ENCODE measurements at regions not wholly inside any gene's neighbourhood (a gene's known extent, or its start where the extent isn't known, plus 50 kb on each side); places are given as distances from the start of the nearest gene placed in this dataset.

DNA sequence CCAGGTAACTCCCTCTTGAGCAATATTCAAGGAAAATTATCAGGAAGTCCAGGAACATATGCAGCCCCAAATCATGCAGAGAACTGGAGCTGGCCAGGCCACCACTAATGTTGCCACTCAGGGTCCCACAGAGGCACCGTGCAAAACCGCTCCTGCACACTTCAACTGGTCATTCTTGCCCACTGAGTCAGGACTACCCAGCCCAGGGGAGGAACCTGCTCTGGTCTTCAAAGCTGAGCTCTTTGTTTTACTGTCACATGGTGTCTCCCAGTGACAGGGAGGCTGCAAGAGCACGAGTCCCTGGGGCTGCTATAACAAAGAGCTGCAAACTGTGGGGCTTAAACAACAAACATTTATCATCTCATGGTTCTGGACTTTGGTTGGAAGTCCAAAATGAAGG, 336.0 kb upstream of the PRDM1 start (continued):
- TF ChIP-seq, protein P1, sequence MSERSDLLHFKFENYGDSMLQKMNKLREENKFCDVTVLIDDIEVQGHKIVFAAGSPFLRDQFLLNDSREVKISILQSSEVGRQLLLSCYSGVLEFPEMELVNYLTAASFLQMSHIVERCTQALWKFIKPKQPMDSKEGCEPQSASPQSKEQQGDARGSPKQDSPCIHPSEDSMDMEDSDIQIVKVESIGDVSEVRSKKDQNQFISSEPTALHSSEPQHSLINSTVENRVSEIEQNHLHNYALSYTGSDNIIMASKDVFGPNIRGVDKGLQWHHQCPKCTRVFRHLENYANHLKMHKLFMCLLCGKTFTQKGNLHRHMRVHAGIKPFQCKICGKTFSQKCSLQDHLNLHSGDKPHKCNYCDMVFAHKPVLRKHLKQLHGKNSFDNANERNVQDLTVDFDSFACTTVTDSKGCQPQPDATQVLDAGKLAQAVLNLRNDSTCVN (tag by site-specific recombination; optimal IDR thresholded peaks at IDR 0.05) = no peak
- TF ChIP-seq, protein P2, sequence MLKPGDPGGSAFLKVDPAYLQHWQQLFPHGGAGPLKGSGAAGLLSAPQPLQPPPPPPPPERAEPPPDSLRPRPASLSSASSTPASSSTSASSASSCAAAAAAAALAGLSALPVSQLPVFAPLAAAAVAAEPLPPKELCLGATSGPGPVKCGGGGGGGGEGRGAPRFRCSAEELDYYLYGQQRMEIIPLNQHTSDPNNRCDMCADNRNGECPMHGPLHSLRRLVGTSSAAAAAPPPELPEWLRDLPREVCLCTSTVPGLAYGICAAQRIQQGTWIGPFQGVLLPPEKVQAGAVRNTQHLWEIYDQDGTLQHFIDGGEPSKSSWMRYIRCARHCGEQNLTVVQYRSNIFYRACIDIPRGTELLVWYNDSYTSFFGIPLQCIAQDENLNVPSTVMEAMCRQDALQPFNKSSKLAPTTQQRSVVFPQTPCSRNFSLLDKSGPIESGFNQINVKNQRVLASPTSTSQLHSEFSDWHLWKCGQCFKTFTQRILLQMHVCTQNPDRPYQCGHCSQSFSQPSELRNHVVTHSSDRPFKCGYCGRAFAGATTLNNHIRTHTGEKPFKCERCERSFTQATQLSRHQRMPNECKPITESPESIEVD (tag by site-specific recombination; IDR thresholded peaks at IDR 0.05) = no peak

DNA sequence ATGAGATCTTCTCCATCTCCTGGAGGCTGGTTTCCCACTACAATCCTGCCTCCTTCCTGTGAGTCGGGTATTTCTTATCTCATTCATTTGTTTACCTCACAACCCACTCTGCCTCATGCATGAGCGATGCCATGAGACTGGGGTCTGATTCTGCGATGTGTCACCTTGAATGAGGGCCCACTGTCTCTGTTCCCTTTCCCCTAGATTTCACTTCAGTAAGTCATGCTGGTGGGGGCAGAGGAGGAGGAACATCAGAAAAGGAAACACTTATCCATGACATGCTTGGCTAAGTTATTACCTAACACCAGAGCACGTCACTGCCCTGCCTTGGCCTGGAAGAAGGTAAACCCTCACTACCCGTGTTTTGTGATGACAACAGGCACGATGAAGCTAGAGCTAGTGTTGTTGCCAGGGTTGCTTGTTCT, 337.4 kb upstream of the PRDM1 start:
- no peaks in the 10 kb centered on the region for H3K36me3 ChIP-seq (ENCODE audit: control insufficient read depth in 2 of 2, insufficient read depth in 1 of 2, low read length in 2 of 2)
- no peaks in the 10 kb centered on the region for H3K9me3 ChIP-seq (ENCODE audit: control insufficient read depth, insufficient read depth, low read depth, low read length)
- POLR2A ChIA-PET = no interaction called here
- TF ChIP-seq KLF8 (tag by site-specific recombination; IDR thresholded peaks at IDR 0.05) = no peak
- TF ChIP-seq, protein P3, sequence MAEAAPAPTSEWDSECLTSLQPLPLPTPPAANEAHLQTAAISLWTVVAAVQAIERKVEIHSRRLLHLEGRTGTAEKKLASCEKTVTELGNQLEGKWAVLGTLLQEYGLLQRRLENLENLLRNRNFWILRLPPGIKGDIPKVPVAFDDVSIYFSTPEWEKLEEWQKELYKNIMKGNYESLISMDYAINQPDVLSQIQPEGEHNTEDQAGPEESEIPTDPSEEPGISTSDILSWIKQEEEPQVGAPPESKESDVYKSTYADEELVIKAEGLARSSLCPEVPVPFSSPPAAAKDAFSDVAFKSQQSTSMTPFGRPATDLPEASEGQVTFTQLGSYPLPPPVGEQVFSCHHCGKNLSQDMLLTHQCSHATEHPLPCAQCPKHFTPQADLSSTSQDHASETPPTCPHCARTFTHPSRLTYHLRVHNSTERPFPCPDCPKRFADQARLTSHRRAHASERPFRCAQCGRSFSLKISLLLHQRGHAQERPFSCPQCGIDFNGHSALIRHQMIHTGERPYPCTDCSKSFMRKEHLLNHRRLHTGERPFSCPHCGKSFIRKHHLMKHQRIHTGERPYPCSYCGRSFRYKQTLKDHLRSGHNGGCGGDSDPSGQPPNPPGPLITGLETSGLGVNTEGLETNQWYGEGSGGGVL (tag by site-specific recombination; IDR thresholded peaks at IDR 0.05) = no peak
- TF ChIP-seq SP2 (tag by site-specific recombination; IDR thresholded peaks at IDR 0.05) = no peak
- TF ChIP-seq SP7 (tag by site-specific recombination; IDR thresholded peaks at IDR 0.05) = no peak
- no peak for TF ChIP-seq ZNF146 (tag by site-specific recombination; IDR thresholded peaks at IDR 0.05)
- no peak for TF ChIP-seq ZSCAN30 (tag by site-specific recombination; IDR thresholded peaks at IDR 0.05)
- no peak for TF ChIP-seq ZNF548 (tag by site-specific recombination; IDR thresholded peaks at IDR 0.05)
- no peak for TF ChIP-seq SALL2 (tag by site-specific recombination; IDR thresholded peaks at IDR 0.05; ENCODE audit: borderline replicate concordance)
- 0 out of 2 replicates have a peak, but pooled peaks have one; percentile 23 for TF ChIP-seq ZFHX2 (tag by site-specific recombination; conservative IDR thresholded peaks at IDR 0.05)
- no peak overlapping the region for H3K27ac ChIP-seq (ENCODE audit: extremely low read depth, low read depth, low read length)
- CTCF ChIA-PET = interaction anchor here (0.6 kb wide), 2 partner anchors 15 to 194 kb away, joined by 3 read pairs; no protein-coding TSS in a partner anchor
- H3K4me3 ChIP-seq (ENCODE audit: low read depth, low read length) = no peak overlapping the region
- H3K4me1 ChIP-seq (ENCODE audit: control insufficient read depth, insufficient read depth, low read length) = no peaks in the 10 kb centered on the region

DNA sequence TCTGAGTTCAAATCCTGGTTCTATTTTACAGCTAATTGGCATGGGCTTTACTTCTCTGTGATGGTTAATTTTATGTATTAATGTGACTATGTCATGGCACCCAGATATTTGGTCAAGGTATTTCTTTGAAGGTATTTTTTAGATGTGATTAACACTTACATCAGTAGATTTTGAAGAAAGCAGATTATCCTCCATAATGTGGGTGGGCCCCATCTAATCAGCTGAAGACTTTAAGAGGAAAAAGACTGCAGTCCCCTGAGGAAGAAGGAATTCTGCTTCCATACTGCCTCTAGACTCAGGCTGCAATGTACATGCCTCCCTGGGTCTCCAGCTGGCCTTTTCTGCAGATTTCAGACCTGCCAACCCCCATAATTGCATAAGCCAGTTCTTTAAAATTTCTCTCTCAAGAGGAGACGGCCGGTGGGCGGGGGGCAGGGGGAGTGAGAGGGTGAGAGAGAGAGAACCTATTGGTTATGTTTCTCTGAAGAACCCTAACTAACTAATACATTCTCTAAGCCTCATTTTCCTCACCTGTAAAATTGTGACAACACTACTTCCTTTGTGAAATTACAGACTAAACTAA, 338.2 kb upstream of the PRDM1 start:
- Histone ChIP-seq H3K4me1 (ENCODE audit: control insufficient read depth, insufficient read depth, low read length) (no peaks in the 10 kb centered on the region), H3K9me3 (ENCODE audit: control insufficient read depth, insufficient read depth, low read depth, low read length) (no peaks in the 10 kb centered on the region), H3K36me3 (ENCODE audit: control insufficient read depth in 2 of 2, insufficient read depth in 1 of 2, low read length in 2 of 2) (no peaks in the 10 kb centered on the region), H3K4me3 (ENCODE audit: low read depth, low read length) (no peak overlapping the region), H3K27ac (ENCODE audit: extremely low read depth, low read depth, low read length) (no peak overlapping the region)
- TF ChIP-seq KLF7 (tag by site-specific recombination; IDR thresholded peaks at IDR 0.05; ENCODE audit: borderline replicate concordance) (no peak), ZNF830 (tag by site-specific recombination; IDR thresholded peaks at IDR 0.05; ENCODE audit: low read depth) (no peak), ZNF10 (tag by site-specific recombination; IDR thresholded peaks at IDR 0.05) (peak; percentile 87)
- ChIA-PET POLR2A (no interaction called here), CTCF (interaction anchor here (0.6 kb wide), 1 partner anchor 14 kb away, joined by 3 read pairs; no protein-coding TSS in a partner anchor)

DNA sequence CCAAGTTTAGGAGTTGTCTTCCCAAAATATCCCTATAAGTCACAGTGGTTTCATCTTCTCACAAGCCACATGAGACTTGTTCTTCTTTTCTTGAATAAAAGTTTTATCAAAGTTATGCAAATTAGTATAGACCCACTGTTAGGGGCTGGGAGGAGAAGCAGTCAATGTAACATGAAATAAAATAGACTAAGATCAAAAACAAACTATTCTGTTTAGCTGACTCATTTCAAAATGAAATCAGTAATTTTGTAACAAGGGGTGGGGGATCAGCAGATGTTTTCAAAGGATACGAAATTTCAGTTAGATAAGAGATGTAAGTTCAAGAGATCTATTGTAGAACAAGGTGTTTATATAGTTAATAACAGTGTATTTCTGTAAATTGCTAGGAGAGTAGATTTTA, 339.6 kb upstream of the PRDM1 start:
- Histone ChIP-seq H3K36me3 (ENCODE audit: control insufficient read depth in 2 of 2, insufficient read depth in 1 of 2, low read length in 2 of 2) (no peaks in the 10 kb centered on the region), H3K9me3 (ENCODE audit: control insufficient read depth, insufficient read depth, low read depth, low read length) (no peaks in the 10 kb centered on the region), H3K27ac (ENCODE audit: extremely low read depth, low read depth, low read length) (no peak overlapping the region), H3K4me1 (ENCODE audit: control insufficient read depth, insufficient read depth, low read length) (no peaks in the 10 kb centered on the region), H3K4me3 (ENCODE audit: low read depth, low read length) (no peak overlapping the region)
- CTCF ChIA-PET = interaction anchor here (0.7 kb wide), 1 partner anchor 577 kb away, joined by 5 read pairs; no protein-coding TSS in a partner anchor
- POLR2A ChIA-PET = no interaction called here
- TF ChIP-seq, protein P4, sequence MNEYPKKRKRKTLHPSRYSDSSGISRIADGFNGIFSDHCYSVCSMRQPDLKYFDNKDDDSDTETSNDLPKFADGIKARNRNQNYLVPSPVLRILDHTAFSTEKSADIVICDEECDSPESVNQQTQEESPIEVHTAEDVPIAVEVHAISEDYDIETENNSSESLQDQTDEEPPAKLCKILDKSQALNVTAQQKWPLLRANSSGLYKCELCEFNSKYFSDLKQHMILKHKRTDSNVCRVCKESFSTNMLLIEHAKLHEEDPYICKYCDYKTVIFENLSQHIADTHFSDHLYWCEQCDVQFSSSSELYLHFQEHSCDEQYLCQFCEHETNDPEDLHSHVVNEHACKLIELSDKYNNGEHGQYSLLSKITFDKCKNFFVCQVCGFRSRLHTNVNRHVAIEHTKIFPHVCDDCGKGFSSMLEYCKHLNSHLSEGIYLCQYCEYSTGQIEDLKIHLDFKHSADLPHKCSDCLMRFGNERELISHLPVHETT (tag by site-specific recombination; IDR thresholded peaks at IDR 0.05) = no peak
- TF ChIP-seq, protein P5, sequence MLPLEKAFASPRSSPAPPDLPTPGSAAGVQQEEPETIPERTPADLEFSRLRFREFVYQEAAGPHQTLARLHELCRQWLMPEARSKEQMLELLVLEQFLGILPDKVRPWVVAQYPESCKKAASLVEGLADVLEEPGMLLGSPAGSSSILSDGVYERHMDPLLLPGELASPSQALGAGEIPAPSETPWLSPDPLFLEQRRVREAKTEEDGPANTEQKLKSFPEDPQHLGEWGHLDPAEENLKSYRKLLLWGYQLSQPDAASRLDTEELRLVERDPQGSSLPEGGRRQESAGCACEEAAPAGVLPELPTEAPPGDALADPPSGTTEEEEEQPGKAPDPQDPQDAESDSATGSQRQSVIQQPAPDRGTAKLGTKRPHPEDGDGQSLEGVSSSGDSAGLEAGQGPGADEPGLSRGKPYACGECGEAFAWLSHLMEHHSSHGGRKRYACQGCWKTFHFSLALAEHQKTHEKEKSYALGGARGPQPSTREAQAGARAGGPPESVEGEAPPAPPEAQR (tag by site-specific recombination; IDR thresholded peaks at IDR 0.05) = no peak
- no peak for TF ChIP-seq ZNF521 (tag by site-specific recombination; IDR thresholded peaks at IDR 0.05)
- TF ChIP-seq ZNF785 (tag by site-specific recombination; IDR thresholded peaks at IDR 0.05) = no peak
- no peak for TF ChIP-seq ZNF768 (tag by site-specific recombination; IDR thresholded peaks at IDR 0.05)
- TF ChIP-seq ZNF292 (tag by site-specific recombination; IDR thresholded peaks at IDR 0.05; ENCODE audit: borderline replicate concordance, low read depth) = no peak
- no peak for TF ChIP-seq ZNF302 (tag by site-specific recombination; IDR thresholded peaks at IDR 0.05; ENCODE audit: low read depth)
- no peak for TF ChIP-seq ZNF670 (tag by site-specific recombination; IDR thresholded peaks at IDR 0.05; ENCODE audit: low read depth)
- no peak for TF ChIP-seq KLF9 (tag by site-specific recombination; IDR thresholded peaks at IDR 0.05; ENCODE audit: low read depth)
